HG02852 (cell line): ENCODE measurements at regions not wholly inside any gene's neighbourhood (a gene's known extent, or its start where the extent isn't known, plus 50 kb on each side); places are given as distances from the start of the nearest gene placed in this dataset.
"Not testable (repeated sequence)": the region's sequence is repeated elsewhere in the genome, so short reads cannot be mapped to it uniquely, and the experiment has no call there.

Experiments
- ATAC-seq: cut with Tn5 transposase; IDR thresholded peaks from one replicate; pipeline ENCODE4 v1.9.1; 2021; ENCODE audit warnings: mild to moderate bottlenecking, moderate library complexity; ENCODE audit not compliant: unreplicated experiment

DNA sequence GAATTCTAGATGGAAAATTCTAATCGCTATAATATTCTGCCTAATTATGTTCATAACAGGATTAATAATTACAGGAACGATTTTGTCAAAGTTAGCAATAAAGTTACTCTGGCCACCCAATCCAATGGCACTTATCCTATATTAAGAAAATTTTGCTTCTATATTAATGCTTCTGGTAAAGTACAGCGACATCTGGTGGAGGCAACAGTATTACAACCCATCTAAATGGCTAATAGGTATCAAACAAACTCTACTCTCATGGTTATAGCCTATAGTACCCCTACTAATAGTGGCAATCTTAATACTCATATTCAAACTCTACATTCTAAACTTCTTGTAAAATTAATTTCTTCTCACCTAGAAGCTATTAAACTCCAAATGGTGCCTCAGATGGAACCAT is 1084.7 kb upstream of the LRRTM1 start:
- no peak for ATAC-seq

GRCh38 chr2:81363800-81364199 is 1059.2 kb upstream of the LRRTM1 start:
- ATAC-seq, result no peak

DNA sequence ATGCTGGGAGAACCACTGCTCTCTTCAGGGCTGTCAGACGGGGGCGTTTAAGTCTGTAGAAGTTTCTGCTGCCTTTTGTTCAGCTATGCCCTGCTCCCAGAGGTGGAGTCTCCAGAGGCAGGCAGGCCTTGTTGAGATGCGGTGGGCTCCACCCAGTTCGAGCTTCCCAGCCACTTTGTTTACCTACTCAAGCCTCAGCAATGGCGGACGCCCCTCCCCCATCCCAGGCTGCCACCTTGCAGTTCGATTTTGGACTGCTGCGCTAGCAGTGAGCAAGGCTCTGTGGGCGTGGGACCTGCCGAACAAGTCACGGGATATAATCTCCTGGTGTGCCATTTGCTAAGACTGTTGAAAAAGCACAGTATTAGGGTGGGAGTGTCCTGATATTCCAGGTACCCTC is 1057.9 kb upstream of the LRRTM1 start:
- not testable (repeated sequence) for ATAC-seq

GRCh38 chr2:81355436-81355835 is 1050.9 kb upstream of the LRRTM1 start:
- ATAC-seq, result no peak

- ATAC-seq, result no peak
These were observed 1029.5 kb upstream of the LRRTM1 start for GRCh38 chr2:81334046-81334445.

DNA sequence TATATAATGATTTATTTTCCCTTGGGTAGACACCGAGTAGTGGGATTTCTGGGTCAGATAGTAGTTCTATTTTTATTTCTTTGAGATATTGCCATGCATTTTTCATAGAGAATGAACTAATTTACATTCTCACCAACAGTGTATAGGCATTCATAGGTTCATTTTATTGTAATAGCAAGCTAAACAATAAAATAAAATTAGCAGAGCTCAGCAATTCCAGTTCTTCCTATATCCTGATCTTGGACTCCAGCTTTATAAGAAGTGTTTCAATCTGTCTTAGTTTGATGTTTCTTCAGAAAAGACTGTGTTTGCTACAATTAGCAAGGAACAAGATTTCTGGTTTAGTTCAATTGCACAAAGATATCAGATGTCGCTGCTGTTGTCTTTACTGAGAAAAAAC is 1024.4 kb upstream of the LRRTM1 start:
- ATAC-seq, result no peak

- ATAC-seq, result no peak
These were observed 1023.4 kb upstream of the LRRTM1 start for GRCh38 chr2:81327911-81328310.

- ATAC-seq, result no peak
These were observed 1019.5 kb upstream of the LRRTM1 start for GRCh38 chr2:81324046-81324445.

- ATAC-seq, result no peak
These were observed 999.7 kb upstream of the LRRTM1 start for GRCh38 chr2:81304154-81304830.

DNA sequence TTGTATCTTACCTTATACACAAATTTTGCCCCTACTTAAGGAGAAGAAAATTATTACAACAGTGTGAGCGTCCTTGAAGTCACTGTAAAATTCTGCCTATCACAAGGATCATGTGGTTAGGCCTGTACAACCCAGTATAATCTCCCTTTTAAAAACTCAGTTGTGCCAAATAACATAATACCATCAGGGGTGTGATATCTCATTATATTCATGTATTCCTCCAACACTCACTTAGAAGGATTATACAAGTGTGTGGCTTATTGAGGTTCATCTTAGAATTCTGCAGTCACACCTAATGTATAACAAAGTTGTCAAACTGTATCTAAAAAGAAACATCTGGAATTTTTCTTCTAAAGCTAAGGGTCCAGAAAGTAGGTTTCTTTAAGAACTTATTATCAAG is 998.8 kb upstream of the LRRTM1 start:
- ATAC-seq, result no peak

DNA sequence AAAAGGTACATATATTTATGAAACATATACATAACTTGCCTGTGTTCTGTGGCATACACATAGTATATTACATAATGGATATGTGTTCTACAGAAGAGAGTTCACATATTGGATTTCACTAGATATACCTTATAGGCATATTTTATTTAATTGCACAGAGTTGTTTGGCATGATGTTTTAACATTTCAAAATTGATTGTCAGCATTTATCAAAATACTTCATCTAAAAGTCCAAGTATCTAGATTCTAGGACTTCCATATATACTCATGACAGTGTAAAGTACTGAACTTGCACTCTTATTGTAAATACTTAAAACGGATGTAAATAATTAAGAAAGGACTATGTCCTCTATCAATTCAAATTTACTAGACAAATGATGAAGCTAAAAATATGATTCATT is 995.3 kb upstream of the LRRTM1 start:
- ATAC-seq, result no peak

GRCh38 chr2:81290846-81291245 is 986.3 kb upstream of the LRRTM1 start:
- no peak for ATAC-seq

DNA sequence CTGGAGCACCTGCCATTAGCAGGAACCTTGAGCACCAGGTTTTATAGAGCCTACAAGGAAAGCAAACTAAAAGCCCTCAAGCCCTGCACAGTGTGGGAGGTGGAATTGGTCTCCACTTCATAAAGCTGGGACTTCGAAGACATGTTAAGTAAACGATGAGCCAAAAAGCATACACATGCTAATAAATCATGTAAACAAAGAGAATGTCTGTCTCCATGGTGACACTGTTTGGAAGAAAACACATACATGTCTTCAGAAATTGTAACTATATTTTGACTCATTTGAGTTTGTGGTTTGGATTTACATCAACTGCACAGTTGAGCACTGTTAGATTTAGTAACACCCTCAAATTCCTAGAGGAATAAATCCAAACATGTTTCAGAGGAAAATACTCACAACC is 978.5 kb upstream of the LRRTM1 start:
- no peak for ATAC-seq

- no peak for ATAC-seq
These were observed 977.7 kb upstream of the LRRTM1 start for GRCh38 chr2:81282151-81282769.

GRCh38 chr2:81276595-81276994 is 972.0 kb upstream of the LRRTM1 start:
- no peak for ATAC-seq

DNA sequence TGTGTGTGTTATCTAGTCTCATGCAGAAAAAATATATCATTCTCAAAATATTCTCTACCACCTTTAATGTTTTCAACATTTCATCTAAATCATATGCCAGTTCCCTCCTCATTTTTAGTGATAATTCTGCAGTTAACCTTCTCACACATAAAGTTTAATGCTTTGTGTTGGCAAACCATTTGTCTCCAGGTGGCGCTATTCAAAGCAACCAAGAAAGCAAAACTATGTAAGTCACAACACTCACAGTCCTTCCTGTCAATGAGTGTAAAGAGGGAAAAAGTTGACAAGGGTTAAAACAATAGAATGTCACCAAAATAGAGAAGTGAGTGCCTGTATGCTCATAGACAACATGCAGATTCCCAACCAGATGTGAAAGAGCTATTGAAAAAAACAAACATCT is 961.6 kb upstream of the LRRTM1 start:
- no peak for ATAC-seq

DNA sequence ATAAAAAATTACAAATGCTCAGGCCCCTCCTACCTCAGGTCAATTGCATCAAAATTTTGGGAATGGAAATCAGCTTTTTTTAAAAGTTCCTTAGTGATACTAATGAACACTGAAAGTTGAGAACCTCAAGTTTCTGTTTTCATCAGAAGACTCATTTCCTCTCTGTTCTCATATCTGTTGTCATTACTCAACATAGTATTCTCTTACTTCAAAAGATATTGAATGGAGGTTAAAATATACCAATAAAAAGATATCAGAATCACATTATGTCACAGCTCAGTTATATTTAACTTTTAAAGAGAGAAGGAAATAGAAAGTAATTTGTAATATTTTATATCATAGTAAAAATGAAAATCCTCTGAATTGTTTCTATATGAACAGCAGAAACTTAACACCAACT is 959.4 kb upstream of the LRRTM1 start:
- no peak for ATAC-seq

GRCh38 chr2:81260320-81260719 is 955.8 kb upstream of the LRRTM1 start:
- ATAC-seq, result no peak

DNA sequence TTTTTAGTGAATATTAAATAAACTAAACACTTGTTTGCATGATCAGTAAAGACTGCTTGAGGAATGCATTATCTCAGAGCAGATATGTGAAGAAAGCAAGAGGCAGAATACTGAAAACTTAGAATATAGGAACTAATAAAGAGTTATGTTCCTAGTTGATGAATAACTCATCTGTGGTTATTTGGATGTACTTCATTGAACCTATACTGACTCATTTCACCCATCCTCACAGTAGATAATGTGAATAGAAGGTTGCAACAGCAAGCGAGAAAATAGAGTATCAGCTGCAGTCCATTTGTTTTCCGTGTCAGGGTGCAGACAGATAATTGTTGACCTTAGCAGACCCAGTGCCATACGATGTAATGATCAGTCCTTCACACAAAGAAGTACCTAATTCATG is 945.7 kb upstream of the LRRTM1 start:
- ATAC-seq, result no peak

GRCh38 chr2:81249152-81249551 is 944.6 kb upstream of the LRRTM1 start:
- ATAC-seq, result no peak

- ATAC-seq, result no peak
These were observed 943.1 kb upstream of the LRRTM1 start for GRCh38 chr2:81247648-81248047.

GRCh38 chr2:81242501-81242900 is 937.9 kb upstream of the LRRTM1 start:
- no peak for ATAC-seq

DNA sequence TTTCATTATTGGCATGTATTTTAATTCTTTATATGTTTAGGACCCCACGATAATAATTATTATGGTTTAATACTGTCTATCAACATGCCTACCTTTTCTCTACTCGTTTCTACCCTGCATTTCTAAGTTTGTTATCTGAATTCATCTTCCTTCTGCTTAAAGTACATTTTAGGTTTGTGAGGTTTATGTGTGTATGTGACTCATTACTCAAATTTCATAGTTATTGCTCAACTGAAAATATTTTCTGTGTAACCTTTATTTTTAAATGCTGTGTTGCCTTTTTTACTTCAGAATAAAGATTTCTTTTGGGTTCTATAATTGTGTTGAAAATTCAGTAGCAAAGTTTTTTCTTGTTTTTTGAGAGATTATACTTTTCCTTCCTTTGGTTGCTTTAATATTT is 933.9 kb upstream of the LRRTM1 start:
- no peak for ATAC-seq
